ENCODE measurements at regions not wholly inside any gene's neighbourhood (a gene's known extent, or its start where the extent isn't known, plus 50 kb on each side); places are given as distances from the start of the nearest gene placed in this dataset.

DNA sequence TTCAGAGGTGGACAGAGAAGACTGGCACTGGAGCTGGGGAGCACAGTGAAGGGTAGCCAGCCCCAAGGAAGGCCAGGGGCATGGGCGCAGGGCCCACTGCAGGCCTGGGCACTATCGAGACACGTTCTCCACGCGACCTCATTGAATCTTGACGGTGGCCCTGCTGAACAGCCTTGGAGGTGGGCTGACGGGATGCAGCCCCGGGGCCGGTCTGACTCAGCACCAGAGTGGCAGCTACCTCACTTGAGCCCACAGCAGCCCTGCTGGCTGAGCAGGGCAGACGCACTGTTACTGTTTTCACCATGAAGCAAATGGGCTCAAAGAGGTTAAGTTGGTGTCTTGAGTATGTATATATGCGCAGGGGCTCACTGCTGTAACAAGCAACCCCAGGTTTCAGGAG lies 78.8 kb upstream of the FOXF1 start:
- TF ChIP-seq, protein P1, sequence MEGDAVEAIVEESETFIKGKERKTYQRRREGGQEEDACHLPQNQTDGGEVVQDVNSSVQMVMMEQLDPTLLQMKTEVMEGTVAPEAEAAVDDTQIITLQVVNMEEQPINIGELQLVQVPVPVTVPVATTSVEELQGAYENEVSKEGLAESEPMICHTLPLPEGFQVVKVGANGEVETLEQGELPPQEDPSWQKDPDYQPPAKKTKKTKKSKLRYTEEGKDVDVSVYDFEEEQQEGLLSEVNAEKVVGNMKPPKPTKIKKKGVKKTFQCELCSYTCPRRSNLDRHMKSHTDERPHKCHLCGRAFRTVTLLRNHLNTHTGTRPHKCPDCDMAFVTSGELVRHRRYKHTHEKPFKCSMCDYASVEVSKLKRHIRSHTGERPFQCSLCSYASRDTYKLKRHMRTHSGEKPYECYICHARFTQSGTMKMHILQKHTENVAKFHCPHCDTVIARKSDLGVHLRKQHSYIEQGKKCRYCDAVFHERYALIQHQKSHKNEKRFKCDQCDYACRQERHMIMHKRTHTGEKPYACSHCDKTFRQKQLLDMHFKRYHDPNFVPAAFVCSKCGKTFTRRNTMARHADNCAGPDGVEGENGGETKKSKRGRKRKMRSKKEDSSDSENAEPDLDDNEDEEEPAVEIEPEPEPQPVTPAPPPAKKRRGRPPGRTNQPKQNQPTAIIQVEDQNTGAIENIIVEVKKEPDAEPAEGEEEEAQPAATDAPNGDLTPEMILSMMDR (IDR thresholded peaks at IDR 0.05; ENCODE audit: low read depth, low read length, poor library complexity, severe bottlenecking), result no peak
- TF ChIP-seq EZH2phosphoT487 (IDR thresholded peaks at IDR 0.05; ENCODE audit: borderline replicate concordance, low read length), result no peak

Data from DOHH2 (cell line).